ENCODE measurements at regions not wholly inside any gene's neighbourhood (a gene's known extent, or its start where the extent isn't known, plus 50 kb on each side); places are given as distances from the start of the nearest gene placed in this dataset.

DNA sequence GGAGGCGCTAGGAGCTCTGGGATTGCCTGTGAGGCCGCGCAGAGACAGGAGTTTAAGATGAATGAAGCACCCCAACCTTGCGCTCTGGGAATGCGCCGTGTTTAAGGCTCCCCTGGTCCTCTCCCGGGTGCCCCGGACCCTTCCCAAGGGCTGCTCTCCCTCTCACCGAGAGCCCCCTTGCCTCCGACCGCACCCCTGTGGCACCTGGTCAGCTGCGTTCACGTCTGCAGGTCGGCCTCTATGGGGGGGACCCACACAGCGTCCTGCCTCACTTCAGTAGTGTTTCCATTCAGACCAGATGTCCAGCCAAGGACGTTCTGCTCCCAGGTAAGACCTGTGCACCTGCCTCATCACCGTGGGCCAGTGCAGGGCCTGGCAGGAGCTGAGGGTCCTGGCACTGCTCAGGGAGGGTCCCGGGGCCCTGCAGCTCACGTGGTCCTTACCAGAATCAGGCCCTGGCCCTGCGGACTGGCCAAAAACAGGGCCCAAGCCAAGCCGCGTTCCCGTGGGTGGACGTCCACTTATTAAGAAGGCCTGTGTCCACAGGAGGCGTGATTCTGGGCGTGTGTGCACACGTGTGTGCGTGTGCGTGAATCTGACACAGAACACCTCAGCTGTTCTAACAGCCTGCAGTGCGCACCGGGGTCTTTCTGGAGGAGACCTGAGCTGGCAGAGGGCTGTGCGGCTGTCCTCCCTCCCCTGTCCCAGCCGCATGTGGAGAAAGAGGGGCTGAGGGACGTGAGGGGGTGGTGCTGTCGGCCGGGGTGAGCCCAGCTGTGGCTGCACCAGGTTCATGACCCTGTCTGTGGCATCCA is 79.9 kb upstream of the BHLHE23 start:
- no peak for DNase-seq (ENCODE audit: low read depth)

DNA sequence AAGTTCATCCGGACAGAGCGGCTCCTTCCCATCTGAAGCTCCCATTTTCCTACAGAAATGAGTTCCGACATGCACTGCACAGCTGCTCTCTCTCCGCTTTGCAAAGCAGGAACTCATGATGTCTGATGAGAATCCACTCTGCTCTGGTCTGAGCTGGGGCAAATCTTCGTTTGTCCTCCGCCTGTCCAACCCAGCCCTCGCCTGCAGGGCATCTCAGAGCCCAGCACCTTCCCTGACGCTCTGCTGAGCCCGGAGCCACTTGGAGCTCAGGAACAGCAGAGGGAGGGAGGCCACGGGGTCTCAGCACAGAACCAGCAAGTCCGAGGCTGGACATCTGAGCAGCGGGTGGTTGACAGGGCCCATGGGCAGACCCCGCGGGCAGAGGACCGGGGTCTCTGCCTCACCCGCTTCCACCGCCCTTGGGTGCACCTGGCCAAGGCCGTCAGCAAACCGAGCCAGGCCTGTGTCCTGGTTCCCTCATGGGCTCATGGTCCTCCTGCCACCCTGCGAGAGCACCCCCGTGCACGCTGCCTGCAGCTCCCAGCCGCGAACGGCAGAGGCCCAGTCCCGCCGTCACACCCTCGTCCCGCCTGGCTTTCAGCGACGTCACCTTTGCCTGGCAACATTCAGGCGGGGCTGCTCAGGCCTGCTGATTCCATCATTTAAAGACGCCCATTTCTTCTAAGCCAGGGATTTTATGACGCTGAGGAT is 78.5 kb upstream of the BHLHE23 start:
- no peak for DNase-seq (ENCODE audit: low read depth)

DNA sequence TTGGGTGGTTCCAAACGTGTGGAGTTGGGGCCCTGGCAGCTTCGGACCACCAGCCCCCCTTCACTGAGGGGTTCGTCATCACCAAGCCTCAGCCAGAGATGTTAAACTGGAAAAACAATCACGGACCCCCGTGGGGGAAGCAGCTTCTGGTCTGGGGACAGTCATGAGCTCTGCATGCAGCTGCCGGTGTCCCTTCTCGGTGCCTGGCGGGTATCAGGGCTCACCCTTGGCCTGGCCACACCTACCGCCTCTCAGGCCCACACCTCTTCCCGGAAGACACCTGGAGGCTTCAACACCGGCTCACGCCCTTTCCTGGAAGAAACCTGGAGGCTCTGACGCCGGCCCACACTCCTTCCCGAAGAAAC is 77.8 kb upstream of the BHLHE23 start:
- no peak for DNase-seq (ENCODE audit: low read depth)

DNA sequence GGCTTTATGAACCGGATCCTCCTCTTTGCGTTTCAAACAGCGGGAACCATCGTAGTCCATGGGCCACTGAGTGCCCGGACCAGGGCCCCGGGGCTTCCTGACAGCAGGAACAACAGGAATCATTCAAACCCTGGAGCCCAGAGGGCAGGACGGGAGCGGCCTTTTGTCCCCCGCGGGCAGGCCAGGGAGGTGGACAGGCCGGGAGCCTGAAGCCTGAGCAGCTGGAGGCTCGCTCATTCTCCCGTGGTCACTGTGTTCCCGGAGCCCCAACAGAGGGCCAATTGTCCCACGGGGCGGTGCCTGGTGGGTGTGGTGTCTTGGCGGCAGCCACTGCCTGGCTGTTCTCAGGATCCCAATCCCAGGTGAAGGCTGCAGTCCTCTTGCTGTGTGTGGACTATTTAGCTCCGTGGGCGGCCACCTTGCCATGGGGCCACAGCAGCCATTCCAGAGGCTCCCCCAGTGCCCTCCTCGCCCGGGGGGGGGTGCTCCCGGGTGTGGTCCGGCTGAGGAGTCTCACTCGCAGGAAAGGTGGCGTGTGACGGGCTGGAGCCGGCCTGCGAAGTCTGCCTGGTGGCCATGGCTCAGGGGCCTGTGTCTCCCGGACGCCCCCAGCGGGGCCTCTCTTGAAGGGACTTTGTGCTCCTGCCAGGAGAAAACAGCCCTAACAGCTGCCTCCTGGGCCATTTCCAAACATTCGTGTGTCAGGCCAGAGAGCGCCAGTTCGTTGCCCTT is 77.2 kb upstream of the BHLHE23 start:
- DNase-seq (ENCODE audit: low read depth), result no peak

DNA sequence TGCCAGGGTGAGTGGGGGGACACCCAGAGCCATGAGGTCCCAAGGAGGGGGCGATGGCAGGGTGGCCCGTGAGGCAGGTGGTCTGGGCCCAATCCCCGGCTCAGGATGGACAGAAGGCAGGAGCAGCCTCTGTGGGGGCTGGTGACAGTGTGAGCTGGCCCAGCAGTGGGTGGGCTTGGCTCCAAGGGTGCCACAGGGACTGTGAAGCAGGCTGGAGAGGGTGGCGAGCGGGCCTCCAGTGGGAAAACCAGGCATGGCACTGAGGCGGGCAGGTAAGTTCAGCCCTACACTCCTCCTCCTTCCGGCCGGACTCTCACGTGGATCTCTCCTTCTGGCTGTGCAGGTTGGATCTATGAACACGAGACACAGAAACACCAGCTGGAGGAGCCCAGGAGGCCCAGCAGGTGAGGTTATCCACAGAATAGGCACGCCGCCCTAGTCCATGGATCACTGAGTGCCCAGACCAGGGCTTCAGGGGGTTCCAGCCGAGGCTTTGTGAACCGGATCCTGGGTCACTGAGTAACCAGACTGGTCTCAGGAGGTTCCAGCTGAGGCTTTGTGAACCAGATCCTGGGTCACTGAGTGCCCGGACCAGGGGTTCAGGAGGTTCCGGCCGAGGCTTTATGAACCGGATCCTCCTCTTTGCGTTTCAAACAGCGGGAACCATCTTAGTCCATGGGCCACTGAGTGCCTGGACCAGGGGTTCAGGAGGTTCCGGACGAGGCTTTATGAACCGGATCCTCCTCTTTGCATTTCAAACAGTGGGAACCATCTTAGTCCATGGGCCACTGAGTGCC is 76.4 kb upstream of the BHLHE23 start:
- no peak for DNase-seq (ENCODE audit: low read depth)

DNA sequence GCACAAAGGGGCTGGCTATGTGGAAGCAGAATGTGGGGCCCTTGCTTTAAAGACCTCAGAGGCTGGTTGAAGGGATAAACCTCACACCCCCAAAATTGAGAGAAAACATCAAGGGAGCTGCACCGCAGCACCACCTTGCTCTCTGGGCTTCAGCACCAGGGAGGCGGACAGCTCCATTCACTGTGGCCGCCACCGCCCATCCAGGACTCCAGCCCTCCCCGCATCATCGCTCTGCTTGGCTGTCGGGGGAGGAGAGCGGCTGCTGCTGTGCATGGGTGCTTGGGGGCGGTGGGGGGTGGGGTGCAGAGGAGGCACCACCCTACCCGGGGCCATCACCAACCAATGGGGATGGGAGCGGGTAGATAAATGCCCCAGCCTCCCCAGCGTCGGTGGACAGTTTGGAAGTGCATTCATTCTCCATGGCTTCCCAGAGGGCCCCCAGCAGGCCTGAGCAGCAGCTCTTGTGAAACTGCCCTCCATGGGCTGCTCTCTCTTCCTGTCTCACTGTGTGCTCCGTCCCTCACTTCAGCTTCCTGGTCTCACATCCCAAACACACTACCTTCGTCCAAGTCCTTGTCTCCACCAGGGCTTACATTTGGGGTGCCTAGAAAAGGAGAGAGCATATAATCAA is 75.7 kb upstream of the BHLHE23 start:
- DNase-seq (ENCODE audit: low read depth), result no peak

DNA sequence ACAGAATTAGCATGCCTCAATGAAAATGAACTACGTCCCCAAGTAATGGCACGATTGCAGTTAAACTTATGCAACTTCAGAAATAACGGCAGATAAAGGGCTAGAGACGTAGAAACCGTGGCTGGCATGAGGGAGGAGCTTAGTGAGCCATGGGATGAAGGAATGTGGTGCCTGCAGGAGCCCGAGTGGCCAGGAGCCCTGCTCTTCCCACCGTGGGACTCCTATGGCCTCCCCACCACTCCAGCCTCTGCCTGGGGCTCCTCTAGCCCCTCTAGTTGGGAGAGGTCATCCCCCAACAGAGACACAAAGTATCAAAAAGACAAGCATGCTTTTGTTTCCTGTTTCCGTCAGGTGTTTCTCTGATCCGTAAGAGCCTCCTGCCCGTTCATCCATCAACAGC is 75.1 kb upstream of the BHLHE23 start:
- no peak for DNase-seq (ENCODE audit: low read depth)

DNA sequence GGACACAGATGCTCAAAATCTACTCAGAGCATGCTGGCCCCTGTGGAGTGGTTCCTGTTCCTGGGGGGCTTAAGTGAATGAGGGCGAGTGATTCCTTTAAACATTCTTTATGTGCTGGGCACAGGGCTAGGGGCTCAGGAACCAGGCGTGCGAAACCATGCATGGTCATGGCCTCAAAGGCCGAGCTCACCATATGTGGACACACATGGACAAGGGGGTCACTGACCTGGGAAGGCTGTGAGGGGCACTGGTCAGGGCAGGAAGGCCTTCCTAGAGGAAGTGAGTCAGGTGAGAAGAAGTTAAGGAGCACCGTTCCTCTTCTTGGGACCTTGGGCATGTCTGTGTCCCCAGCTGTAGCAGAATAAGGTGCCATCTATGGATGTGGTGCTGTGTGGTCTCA is 74.6 kb upstream of the BHLHE23 start:
- DNase-seq (ENCODE audit: low read depth), result no peak

DNA sequence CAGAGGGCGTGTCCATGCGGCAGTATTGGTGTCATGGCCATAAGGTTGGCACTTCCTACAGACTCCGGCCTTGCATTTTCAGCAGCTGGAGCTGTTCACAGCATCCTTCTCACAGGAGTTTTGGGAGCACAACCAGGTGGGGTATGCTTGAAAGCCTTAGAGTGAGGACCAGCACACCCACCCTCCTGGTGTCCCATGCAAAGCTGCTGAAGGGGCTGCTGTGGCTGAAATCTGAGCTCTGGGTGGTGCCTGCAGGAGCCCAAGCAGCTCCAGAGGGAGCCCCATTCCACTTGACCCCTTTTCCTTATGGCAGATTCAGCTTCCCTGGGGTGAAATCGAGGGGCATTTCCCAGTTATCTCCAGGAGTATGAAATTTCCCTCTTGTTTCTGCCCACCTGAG is 74.0 kb upstream of the BHLHE23 start:
- no peak for DNase-seq (ENCODE audit: low read depth)

DNA sequence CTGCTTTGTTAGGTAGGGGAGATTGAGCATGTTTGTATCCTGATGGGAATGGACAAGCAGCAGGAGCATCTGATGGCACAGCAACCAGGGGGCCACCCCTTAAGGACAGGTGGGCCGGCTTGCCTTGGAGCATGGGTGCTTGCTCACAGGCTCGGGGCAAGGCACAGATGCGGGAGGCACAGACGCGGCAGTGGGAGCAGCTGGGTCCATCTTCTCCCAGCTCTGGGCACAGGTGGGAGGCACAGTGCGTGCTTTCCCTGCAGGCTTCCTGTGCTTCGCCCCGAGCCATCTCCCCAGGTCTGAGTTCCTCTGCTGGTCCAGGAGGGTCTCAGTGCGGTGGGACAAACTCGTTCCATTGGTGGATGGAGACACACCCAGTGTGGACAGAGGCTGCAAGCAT is 73.6 kb upstream of the BHLHE23 start:
- DNase-seq (ENCODE audit: low read depth), result no peak

DNA sequence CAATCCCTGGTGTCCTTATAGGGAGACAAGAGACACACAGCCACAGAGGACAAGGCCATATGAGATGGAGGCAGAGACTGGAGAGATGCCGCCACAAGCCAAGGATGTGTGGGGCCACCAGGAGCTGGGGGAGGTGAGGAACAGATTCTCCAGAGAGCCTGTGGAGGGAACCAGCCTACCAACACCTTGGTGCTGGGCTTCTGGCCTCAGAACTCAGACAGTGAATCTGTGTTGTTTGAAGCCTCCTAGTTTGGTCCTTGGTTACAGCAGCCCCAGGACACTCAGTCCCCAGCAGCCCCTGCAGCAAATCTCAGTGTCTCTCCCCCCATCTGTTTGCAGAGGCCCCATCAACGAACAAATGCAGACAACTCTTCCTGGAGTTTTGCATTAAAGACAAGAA is 73.2 kb upstream of the BHLHE23 start:
- no peak for DNase-seq (ENCODE audit: low read depth)

DNA sequence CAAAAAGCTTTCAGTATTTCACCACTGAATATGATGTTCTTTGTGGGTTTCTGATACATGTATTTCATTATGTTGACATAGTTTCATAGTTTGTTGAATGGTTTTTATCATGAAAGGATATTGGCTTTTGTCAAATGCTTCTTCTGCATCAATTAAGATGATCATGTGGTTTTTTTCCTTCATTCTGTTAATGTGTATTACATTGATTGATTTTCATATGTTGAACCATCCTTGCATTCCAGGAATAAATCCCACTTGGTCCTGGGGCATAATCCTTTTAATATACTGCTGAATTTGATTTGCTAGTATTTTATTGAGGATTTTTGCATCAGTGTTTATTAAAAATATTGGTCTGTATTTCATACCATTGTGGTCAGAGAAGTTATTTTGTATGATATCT is 70.9 kb upstream of the BHLHE23 start:
- no peak for DNase-seq (ENCODE audit: low read depth)

DNA sequence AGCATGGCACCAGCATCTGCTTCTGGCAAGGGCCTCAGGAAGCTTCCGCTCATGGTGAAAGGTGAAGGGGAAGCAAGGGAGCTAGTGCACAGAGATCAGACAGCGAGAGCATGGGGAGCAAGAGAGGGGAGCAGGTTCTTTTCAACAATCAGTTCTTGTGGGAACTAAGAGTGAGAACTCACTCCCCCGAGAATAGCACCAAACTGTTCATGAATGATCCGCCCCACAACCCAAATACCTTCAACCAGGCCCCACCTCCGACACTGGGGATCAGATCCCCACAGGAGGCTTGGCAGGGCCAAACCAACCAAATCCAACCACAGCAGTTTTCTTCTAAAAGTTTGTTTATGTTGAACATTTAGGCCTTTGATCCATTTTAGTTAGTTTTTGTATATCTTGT is 69.7 kb upstream of the BHLHE23 start:
- DNase-seq (ENCODE audit: low read depth), result no peak

DNA sequence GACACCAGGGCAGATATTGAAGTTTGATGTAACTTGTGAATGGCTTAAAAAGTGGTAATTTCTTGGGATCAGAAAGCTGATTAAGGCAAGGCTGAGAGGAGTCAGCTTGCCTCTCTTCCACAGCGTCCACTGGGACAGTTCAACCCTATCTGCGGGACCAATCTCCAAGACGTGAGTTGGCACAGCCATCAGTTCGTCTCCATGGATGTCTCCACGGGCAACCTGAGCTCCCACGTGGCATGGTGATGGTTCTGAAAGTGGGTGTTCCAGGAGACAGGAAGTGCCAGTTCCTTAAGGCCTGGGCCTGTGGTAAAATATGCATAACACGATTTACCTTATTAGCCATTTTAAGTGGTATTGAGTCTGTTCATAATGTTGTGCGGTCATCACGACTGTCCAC is 67.9 kb upstream of the BHLHE23 start:
- no peak for DNase-seq (ENCODE audit: low read depth)

DNA sequence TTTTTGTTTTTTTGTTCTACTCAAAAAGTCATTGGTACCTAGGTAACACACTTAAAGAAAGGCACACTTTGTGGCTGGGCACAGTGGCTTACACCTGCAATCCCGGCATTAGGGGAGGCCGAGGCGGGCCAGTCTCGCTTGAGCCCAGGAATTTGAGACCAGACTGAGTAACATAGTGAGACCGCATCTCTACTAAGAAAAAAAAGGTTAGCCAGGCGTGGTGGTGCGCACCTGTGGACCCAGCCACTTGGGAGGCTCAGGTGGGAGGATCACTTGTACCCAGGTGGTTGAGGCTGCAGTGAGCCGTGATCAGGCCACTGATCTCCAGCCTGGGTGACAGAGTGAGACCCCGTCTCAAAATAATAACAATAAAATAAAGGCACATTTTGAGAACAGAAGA is 67.4 kb upstream of the BHLHE23 start:
- DNase-seq (ENCODE audit: low read depth), result no peak

DNA sequence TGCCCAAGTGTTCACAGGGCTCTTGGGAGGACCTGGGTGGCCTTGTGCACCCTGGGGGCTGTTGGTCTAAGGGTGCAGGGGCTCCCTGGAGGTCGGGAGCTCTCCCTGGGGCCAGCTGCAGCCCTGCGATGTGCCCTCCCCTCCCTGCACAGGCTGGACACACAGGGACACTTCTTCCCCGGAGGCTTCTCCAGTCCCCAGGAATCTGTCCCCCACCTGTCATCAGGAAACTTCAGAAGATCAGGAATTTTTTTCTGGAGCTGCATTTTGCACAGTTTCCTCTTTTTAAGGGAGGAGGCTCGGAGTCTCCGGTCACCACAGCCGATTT is 66.9 kb upstream of the BHLHE23 start:
- no peak for DNase-seq (ENCODE audit: low read depth)

DNA sequence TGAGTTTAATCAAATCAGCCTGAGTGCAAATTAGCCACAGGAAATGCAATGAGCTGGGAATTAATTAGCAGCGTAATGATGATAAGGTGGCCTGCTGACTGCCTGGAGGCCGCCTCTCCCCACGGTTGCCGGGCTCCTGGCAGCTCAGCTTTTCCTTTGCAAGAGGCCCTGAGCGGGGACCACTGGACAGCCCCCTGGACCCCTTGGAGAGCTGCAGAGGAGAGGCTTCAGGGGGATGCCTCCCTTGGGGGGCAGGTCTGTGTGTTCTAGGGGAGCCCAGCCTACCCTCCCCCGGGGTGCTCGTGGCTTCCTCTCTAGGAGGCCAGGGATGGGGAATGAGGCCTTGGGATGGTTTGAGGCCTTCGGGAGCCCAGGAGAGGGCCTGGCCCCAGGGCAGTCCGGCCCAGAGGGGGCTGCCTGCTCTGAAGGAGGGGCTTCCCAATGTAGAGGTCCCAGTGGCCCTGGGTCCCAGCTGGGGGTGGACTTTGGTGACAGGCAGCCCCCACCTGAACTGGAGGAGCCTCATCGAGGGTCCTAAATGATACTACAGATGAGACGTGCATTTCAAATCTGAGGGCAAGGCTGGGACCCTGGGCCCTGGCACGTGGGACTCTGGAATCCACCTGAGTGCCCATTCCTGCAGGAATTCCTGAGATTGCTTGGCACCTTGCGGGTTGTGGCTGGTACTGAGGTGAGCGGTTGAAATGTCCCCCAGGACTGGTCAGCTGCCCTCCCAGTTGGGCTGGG is 66.4 kb upstream of the BHLHE23 start:
- no peak for DNase-seq (ENCODE audit: low read depth)

DNA sequence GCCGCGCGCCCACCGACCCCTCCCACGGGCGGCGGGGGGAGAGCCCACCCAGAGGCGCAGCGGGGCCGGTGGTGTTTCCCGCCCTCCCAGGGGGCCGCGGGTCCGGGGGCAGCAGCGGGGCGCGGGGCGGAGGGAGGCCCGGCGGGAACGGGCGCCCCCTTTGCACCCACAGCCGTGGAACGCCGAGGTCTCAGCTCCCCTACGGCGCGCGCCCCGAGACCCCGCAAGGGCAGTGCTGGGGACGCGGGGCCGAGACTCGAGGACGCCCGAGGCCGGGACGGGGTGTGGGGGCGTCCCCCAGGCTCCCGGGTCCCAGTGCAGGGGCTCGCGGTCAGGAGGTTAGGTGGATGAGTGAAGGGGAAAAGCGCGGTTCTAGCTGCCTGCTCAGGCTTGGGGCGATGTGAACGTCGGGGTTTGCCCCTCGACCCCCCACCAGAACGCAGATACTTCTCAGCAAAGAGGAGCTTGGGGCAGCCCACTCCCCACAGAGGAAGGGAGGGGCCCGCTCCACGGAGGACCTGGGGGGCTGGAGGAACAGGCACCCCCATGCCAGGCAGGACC is 65.5 kb upstream of the BHLHE23 start:
- DNase-seq (ENCODE audit: low read depth), result no peak

DNA sequence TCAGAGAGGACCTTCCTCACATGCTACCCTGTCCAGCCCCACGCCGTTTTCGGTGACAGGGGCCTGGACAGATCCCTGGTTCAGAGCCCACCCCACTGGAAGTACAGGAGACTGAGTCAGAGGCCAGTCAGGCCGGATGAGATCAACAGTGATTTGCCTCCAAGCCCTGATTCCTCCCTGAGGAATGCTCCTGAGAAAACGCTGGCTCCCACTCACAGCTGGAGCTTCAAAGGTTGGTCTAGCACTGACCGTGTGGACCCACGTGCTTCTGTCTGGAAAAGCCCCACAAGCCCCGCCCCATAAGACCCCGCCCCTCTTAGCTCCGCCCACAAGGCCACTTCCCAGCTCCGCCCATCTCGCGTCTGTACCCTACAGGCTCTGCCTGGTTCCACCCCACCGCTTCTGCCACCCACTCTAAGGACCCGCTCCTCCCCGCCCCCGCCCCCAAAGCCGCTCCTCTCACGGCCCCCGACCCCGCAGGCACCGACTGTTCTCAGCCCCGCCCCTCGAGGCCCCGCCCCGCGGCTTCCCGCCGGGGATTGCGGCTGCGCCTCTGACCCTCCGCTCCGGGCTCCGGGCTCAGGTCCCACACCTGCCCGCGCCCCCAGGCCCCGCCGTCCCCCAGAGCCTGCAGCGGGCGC is 64.9 kb upstream of the BHLHE23 start:
- DNase-seq (ENCODE audit: low read depth), result no peak

DNA sequence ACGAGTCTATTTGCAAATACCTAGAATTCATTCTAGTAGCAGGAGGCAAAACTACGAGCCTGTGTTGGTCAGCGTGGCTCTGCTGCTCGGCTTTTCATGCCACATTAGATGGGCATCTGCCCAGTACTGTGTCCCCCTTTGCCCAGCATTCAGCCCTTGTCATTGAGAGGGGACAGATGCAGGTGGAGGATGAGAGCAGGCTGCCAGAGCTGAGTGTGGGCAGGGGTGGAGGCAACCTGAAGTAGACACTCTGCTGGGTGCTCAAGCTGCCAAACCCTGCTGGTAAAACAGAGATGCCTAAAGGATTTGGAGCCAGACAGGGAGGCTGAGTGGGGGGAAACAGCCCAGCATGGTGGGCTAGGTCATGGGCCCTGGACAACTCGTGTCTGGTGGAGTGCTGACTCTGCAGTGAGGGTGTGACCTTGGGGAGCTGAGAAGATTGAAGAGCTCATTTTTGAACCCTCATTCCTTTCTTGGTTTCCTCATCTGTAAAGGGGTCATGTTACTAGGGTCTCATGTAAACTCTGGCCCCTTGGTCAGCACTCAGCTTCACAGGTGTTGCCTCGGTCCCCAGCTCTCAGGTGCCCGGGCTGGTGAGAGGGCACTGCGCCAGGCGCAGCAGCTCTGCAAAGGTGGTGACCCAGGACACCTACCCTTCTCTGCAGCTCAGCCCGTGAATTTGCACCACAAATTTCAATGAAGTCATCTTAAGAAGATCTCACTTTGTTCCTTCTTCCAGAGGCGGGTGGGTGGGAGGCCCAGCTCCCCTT is 64.2 kb upstream of the BHLHE23 start:
- no peak for DNase-seq (ENCODE audit: low read depth)
